ENCODE measurements at regions not wholly inside any gene's neighbourhood (a gene's known extent, or its start where the extent isn't known, plus 50 kb on each side); places are given as distances from the start of the nearest gene placed in this dataset.

GRCh38 chr13:73647417-73647816 is 486.8 kb downstream of the KLF12 start:
- TF ChIP-seq CTCF (IDR thresholded peaks at IDR 0.05; ENCODE audit: poor library complexity) = no peak
- TF ChIP-seq EZH2 (IDR thresholded peaks at IDR 0.05; ENCODE audit: borderline replicate concordance) = no peak

Data from hepatocyte (in vitro differentiated cells).